Upper lobe of right lung (tissue), 1 donor: ENCODE measurements at regions not wholly inside any gene's neighbourhood (a gene's known extent, or its start where the extent isn't known, plus 50 kb on each side); places are given as distances from the start of the nearest gene placed in this dataset.

Experiments used
- ATAC-seq: fragments of 200-7000 bp; cut with Tn5 transposase; one replicate; pipeline ENCODE4 v1.9.1; 2020; ENCODE audit warnings: mild to moderate bottlenecking, moderate library complexity
- DNase-seq: peaks from one replicate; pipeline ENCODE4 v3.0.0-alpha.2; 2020
- H3K27ac ChIP-seq: fragments of 200-600 bp; one replicate; pipeline ENCODE4 v1.8.0; 2022
- H3K27me3 ChIP-seq: fragments of 200-600 bp; one replicate; pipeline ENCODE4 v1.8.0; 2022; ENCODE audit warnings: mild to moderate bottlenecking
- H3K36me3 ChIP-seq: fragments of 200-600 bp; one replicate; pipeline ENCODE4 v1.8.0; 2022
- H3K4me1 ChIP-seq: fragments of 200-600 bp; one replicate; pipeline ENCODE4 v1.8.0; 2022
- H3K4me3 ChIP-seq: fragments of 200-600 bp; one replicate; pipeline ENCODE4 v1.8.0; 2022; ENCODE audit warnings: mild to moderate bottlenecking
- H3K9me3 ChIP-seq: fragments of 200-600 bp; one replicate; pipeline ENCODE4 v1.8.0; 2022
- intact Hi-C: fragments of 100-400 bp; cut with DNase I; formaldehyde crosslinking; loops from one replicate; pipeline ENCODE4 v1.11.0; 2022
- TF ChIP-seq, protein P1 (sequence below): fragments of 200-600 bp; IDR thresholded peaks from one replicate; pipeline ENCODE4 v1.8.0; 2022; ENCODE audit warnings: antibody characterized with exemption
- donor health status: DM: no; HTN: yes; CAD: no; lungs with severe emphysema.

DNA sequence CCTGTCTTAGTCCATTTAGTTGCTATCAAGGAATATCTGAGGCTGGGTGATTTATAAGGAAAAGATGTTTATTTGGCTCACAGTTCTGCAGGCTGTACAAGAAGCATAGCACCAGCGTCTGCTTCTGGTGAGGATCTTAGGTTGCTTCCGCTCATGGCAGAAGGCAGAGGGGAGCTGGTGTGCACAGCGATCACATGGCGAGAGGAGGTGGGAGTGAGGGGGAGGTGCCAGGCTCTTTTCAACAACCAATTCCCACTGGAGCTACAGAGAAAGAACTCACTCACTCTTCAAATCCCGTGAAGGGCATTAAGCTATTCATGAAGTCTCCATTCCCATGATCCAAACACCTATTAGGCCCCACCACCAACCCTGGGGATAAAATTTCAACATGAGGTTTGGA lies 371.6 kb downstream of the SH2D4B start:
- Histone ChIP-seq H3K4me3 (no peak overlapping the region), H3K27me3 (no peaks in the 10 kb centered on the region)
- intact Hi-C loops = no loop called here

DNA sequence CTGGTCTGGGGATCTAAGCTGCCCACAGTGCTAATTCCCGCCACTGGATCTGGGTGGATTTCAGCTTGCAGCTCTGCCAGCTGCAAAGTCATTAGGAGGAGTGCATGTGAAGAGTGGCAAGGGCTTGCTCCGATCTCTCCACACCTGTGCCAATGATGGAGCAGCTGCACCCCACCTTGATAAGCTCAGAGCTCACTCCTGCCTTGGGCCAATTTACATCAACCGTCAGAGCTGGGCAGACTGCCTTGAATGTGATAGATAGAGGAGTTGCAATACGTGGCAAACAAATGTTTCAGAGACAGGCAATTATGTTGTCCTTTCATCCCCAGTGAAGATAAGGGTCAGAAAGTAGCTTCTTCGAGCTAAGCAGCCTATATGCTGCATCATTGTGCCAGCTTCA lies 379.9 kb downstream of the SH2D4B start:
- intact Hi-C loops = no loop called here
- DNase-seq (no peak), ATAC-seq (no peak)
- TF ChIP-seq, protein P1, sequence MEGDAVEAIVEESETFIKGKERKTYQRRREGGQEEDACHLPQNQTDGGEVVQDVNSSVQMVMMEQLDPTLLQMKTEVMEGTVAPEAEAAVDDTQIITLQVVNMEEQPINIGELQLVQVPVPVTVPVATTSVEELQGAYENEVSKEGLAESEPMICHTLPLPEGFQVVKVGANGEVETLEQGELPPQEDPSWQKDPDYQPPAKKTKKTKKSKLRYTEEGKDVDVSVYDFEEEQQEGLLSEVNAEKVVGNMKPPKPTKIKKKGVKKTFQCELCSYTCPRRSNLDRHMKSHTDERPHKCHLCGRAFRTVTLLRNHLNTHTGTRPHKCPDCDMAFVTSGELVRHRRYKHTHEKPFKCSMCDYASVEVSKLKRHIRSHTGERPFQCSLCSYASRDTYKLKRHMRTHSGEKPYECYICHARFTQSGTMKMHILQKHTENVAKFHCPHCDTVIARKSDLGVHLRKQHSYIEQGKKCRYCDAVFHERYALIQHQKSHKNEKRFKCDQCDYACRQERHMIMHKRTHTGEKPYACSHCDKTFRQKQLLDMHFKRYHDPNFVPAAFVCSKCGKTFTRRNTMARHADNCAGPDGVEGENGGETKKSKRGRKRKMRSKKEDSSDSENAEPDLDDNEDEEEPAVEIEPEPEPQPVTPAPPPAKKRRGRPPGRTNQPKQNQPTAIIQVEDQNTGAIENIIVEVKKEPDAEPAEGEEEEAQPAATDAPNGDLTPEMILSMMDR = no peak
- Histone ChIP-seq H3K27me3 (no peaks in the 10 kb centered on the region), H3K9me3 (no peaks in the 10 kb centered on the region), H3K4me1 (no peaks in the 10 kb centered on the region), H3K4me3 (no peak overlapping the region), H3K36me3 (no peaks in the 10 kb centered on the region), H3K27ac (no peak overlapping the region)

More for the DNA sequence above, 371.6 kb downstream of the SH2D4B start:
- Histone ChIP-seq H3K4me1 (no peaks in the 10 kb centered on the region), H3K36me3 (no peaks in the 10 kb centered on the region), H3K27ac (no peak overlapping the region), H3K9me3 (no peaks in the 10 kb centered on the region)
- ATAC-seq = no peak
- TF ChIP-seq, protein P1 = no peak
- no peak for DNase-seq

DNA sequence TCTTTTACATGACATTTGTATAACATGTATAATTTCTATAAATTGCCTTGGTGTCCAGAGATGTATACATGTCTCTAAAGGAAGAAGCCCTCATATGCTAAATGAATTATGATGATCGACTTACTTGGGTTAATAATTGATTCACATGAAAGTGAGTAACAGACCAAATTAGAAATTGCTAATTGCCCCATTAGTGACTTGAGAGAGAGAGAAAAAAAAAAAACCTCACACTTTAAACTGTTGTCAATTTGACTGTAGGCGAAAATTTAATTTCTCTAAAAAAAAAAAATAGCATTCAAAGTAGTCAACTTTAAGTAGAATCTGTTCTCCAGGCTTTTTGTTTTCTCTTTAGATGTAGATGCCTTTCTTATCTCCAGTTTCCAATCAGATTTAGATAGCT lies 383.3 kb downstream of the SH2D4B start:
- intact Hi-C loops = no loop called here
- Histone ChIP-seq H3K4me3 (no peak overlapping the region), H3K36me3 (no peaks in the 10 kb centered on the region), H3K4me1 (no peaks in the 10 kb centered on the region), H3K27me3 (no peaks in the 10 kb centered on the region), H3K9me3 (no peaks in the 10 kb centered on the region), H3K27ac (no peak overlapping the region)
- TF ChIP-seq, protein P1 = no peak
- DNase-seq (no peak), ATAC-seq (no peak)

DNA sequence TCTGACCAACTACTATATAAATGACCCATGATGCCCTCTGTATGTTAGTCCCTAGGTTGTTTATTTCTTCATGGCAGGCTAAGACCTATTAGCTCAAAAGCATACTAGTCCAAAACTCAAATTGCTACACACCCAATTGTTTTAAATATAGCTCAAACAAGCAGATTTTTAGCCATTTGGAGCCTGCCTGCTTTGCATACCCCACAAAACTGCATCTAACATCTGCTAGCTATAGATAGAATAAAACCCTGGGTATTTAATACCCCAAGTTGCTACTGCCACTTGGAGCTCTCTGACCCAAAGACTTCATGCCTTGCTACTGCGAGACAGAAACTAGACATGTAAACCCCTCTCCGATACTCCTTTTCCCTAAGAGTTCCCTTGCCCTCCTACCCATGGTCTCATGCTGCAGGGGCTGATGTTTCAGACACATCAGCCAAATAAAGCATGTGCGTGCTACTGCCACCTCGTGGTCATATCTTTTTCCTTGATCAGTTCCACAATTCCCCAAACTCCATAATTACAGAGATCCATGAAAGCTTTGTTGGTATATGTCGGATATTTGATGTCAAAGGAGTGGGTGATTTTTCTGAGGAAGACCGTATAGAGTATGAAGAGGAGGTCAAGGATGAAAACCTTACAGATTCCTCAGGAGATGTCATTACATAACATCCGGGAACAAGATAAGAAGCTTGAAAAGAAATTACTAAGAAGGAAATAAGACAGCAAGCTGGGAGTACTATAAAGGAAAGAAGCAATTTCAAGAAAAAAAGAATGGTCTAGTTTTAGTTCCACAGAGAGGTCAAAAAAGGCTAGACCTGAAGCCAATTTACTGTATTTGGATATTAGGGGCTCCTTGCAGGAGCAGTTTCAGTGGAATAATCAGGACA lies 386.6 kb downstream of the SH2D4B start:
- peak; percentile 74 for ATAC-seq
- H3K36me3 ChIP-seq = no peaks in the 10 kb centered on the region
- TF ChIP-seq, protein P1 = peak; percentile 73
- no peak for DNase-seq
- no peak overlapping the region for H3K27ac ChIP-seq
- H3K9me3 ChIP-seq = no peaks in the 10 kb centered on the region
- H3K27me3 ChIP-seq = peaks cover 5% of the 10 kb centered on the region
- intact Hi-C loops = no loop called here
- no peak overlapping the region for H3K4me3 ChIP-seq
- no peaks in the 10 kb centered on the region for H3K4me1 ChIP-seq

DNA sequence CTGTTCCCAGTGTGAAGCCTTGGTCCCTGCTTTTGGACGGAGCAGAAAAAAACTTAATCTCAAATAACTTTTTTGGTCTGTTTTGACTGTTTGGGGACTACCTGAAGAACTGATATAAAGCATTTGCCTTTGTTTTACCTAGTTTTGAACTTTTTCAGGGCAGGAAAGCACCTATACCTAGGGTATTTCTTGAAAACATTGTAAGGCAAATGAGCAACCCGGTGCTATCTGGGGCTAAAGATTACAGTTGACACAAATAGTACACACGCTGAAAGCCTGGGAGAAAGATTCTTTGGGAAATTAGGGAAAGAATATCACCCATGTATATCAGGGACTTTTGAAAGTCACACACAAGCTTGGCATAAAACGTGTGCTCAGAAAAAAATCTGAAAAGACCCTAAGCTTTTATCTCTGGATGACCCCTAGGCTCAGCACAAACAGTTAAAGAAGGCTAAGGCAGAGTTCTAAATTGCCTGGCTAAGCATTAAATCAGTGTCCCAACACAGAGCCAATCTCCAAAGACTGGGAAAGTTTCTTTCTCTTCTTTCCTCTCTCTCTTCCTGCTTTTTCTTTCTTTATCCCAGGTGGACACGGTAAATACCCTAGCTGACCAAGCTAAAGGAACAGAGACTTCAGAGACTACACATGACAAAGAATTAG lies 389.8 kb downstream of the SH2D4B start:
- Histone ChIP-seq H3K9me3 (no peaks in the 10 kb centered on the region), H3K4me3 (no peak overlapping the region), H3K4me1 (no peaks in the 10 kb centered on the region), H3K27ac (no peak overlapping the region), H3K36me3 (no peaks in the 10 kb centered on the region), H3K27me3 (peaks cover 5% of the 10 kb centered on the region)
- intact Hi-C loops = no loop called here
- ATAC-seq = no peak
- TF ChIP-seq, protein P1 = no peak
- no peak for DNase-seq
